ENCODE measurements at regions not wholly inside any gene's neighbourhood (a gene's known extent, or its start where the extent isn't known, plus 50 kb on each side); places are given as distances from the start of the nearest gene placed in this dataset.

- Histone ChIP-seq H3K14ac (replicated peaks; ENCODE audit: low read depth, low read length) (no peak overlapping the region), H2AK9ac (replicated peaks; ENCODE audit: low read depth, low read length, poor library complexity) (no peak overlapping the region), H3K27me3 (ENCODE audit: control insufficient read depth, insufficient read depth, low read length) (no peaks in the 10 kb centered on the region), H3K27ac (ENCODE audit: insufficient read depth, low read length) (no peak overlapping the region), H3K18ac (ENCODE audit: low read depth, low read length) (no peak overlapping the region), H4K8ac (ENCODE audit: low read depth in 2 of 2, low read length in 2 of 2) (no peak overlapping the region), H2AK5ac (ENCODE audit: low read depth, low read length) (no peak overlapping the region), H3K4me1 (ENCODE audit: control insufficient read depth, insufficient read depth, low read length) (no peaks in the 10 kb centered on the region), H2BK20ac (ENCODE audit: low read depth, low read length) (no peak overlapping the region), H2BK5ac (ENCODE audit: low read depth, low read length, poor library complexity, severe bottlenecking) (no peak overlapping the region), H4K20me1 (ENCODE audit: insufficient read depth, low read length) (no peaks in the 10 kb centered on the region), H2BK120ac (ENCODE audit: low read depth, low read length) (no peak overlapping the region), H3K9me1 (ENCODE audit: insufficient read depth, low read length) (no peaks in the 10 kb centered on the region), H3K4me3 (ENCODE audit: insufficient read depth, low read depth, low read length) (no peak overlapping the region), H3K9ac (ENCODE audit: low read depth, low read length) (no peak overlapping the region), H3K23ac (ENCODE audit: low read depth, low read length) (no peak overlapping the region), H4K91ac (ENCODE audit: insufficient read depth, low read depth, low read length) (no peak overlapping the region), H3K4ac (ENCODE audit: low read depth, low read length) (no peak overlapping the region), H3K9me3 (ENCODE audit: control insufficient read depth, insufficient read depth, low read length) (peaks cover 15% of the 10 kb centered on the region), H3K56ac (ENCODE audit: extremely low read depth, insufficient read depth, low read length) (no peak overlapping the region), H3K79me1 (ENCODE audit: low read depth in 1 of 2, low read length in 2 of 2) (no peaks in the 10 kb centered on the region), H4K5ac (ENCODE audit: low read depth, low read length) (no peak overlapping the region), H3K36me3 (ENCODE audit: control insufficient read depth, insufficient read depth, low read length) (no peaks in the 10 kb centered on the region), H2BK15ac (ENCODE audit: low read depth, low read length) (no peak overlapping the region), H2AFZ (replicated peaks; ENCODE audit: low read length, poor library complexity) (no peak overlapping the region), H3K4me2 (ENCODE audit: low read depth, low read length) (no peak overlapping the region)
- DNase-seq (no peak), ATAC-seq (ENCODE audit: low read depth) (no peak)
- in situ Hi-C loops (cut with MboI; ENCODE audit: low sequenced_read_pairs), result no loop called here
- dilution Hi-C loops (cut with HindIII; ENCODE audit: low sequenced_read_pairs, unreplicated experiment), result no loop called here
- TF ChIP-seq CHD1 (IDR thresholded peaks at IDR 0.05; ENCODE audit: low read depth, low read length), result no peak
- TF ChIP-seq RCOR1 (IDR thresholded peaks at IDR 0.05; ENCODE audit: insufficient replicate concordance, low read length), result no peak
- TF ChIP-seq RFX5 (IDR thresholded peaks at IDR 0.05; ENCODE audit: low read depth, low read length), result no peak
- TF ChIP-seq MAZ (IDR thresholded peaks at IDR 0.05; ENCODE audit: borderline replicate concordance, low read depth, low read length), result no peak
- 7% methylated on average over 3 of the region's 5 CpGs; no CpG with 5 or more reads in 1 of the 2 experiments for WGBS, 2 experiments (ENCODE audit: extremely low coverage in 2 of 2, insufficient read length in 1 of 2)
- ChIA-PET POLR2A (ENCODE audit: unreplicated experiment) (no interaction called here), CTCF (interaction anchor here (0.7 kb wide), 1 partner anchor 452 kb away, joined by 7 read pairs; no protein-coding TSS in a partner anchor)
- no TSS peak for BruUV-seq (replicated peaks)
- intact Hi-C loops (cut with micrococcal nuclease), result no loop called here
Observed at GRCh38 chr15:93196135-93196670, 107.2 kb upstream of the RGMA start.
